ENCODE measurements at regions not wholly inside any gene's neighbourhood (a gene's known extent, or its start where the extent isn't known, plus 50 kb on each side); places are given as distances from the start of the nearest gene placed in this dataset.
A peak's percentile ranks its signal among the peaks of the same experiment; 100 is the strongest.

DNA sequence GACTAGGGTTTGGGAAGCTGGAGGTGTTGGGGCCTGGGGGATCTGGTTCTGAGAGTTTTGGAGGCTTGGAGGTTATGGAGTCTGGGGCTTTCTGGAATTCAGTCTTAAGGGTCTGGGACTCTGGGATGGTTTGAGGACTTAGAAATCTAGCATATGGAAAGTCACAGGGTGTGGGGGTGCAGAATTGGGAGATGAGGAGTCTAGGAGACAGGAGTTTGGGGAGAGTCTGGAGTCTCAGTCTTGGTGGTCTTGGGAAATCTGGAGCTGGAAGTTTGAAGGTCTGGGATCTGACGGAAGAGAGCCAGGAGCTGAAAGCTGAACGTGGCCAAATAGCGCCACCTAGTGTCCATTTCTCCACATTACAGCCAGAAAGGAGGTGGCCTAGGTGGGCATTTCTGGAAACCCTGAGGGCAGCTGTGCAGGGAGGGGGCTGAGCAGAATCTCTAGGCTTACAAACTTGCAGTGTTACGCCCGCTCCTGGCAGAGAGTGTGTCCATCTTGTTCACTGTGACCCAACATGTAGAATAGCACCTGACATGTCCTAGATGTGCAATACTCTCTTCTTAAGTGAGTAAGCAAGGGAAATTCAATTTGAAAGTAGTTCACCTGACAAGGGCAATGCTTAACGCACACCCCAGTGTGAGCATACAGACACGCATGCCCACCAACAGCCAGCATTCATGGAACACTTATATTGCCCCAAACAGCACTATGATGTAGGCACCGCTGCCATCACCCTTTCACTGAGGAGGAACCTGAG lies 204.8 kb downstream of the TFCP2L1 start:
- TF ChIP-seq, protein P1, sequence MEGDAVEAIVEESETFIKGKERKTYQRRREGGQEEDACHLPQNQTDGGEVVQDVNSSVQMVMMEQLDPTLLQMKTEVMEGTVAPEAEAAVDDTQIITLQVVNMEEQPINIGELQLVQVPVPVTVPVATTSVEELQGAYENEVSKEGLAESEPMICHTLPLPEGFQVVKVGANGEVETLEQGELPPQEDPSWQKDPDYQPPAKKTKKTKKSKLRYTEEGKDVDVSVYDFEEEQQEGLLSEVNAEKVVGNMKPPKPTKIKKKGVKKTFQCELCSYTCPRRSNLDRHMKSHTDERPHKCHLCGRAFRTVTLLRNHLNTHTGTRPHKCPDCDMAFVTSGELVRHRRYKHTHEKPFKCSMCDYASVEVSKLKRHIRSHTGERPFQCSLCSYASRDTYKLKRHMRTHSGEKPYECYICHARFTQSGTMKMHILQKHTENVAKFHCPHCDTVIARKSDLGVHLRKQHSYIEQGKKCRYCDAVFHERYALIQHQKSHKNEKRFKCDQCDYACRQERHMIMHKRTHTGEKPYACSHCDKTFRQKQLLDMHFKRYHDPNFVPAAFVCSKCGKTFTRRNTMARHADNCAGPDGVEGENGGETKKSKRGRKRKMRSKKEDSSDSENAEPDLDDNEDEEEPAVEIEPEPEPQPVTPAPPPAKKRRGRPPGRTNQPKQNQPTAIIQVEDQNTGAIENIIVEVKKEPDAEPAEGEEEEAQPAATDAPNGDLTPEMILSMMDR (IDR thresholded peaks at IDR 0.05; ENCODE audit: extremely low read depth, insufficient read depth, missing control alignments), result peak; percentile 89
- in situ Hi-C loops (cut with MboI; ENCODE audit: low pct_unique_long_range_greater_than_20kb, low sequenced_read_pairs, unreplicated experiment), result loop anchor here (25.0 kb wide), 2 partner anchors 257 to 393 kb away; no protein-coding TSS in a partner anchor
- DNase-seq (ENCODE audit: low spot score), result peak; percentile 69

DNA sequence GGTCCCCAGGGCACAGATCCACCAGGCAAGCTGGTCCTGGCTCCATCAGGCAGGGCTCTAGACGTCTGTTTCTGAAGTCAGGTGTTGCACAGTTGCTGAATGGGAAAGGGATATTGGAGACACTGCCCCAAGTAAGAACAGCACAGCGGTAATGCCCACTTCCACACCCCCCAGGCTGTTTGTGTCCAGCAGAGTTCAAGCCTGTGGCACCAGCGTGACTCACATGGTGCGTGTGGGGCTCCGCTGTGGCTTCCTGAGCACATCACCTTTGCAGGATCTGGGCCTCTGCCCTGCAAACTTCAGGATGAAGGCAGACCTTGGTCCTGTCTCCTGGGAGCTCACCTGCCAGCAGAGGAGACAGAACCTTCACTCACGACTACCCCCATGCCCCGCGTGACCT lies 203.3 kb downstream of the TFCP2L1 start:
- TF ChIP-seq, protein P1 (IDR thresholded peaks at IDR 0.05; ENCODE audit: extremely low read depth, insufficient read depth, missing control alignments), result no peak
- no peak for DNase-seq (ENCODE audit: low spot score)
- in situ Hi-C loops (cut with MboI; ENCODE audit: low pct_unique_long_range_greater_than_20kb, low sequenced_read_pairs, unreplicated experiment), result loop anchor here (25.0 kb wide), 2 partner anchors 256 to 394 kb away; no protein-coding TSS in a partner anchor

DNA sequence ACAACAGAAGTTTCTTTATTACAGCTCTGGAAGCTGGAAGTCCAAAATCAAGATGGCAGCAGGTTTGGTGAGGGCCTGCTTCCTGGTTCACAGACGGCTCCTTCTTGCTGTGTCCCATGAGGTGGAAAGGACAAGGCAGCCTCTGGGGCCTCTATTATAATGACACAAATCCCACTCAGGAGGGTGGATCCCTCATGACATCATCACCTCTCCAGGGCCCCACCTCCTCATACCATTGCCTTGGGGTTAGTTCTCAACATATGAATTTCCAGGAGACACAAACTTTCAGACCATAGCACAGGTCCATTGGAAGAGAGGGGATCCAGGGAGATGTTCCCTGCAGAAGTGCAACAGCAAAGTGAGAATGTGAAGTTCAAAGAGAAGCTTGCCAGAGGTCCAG lies 202.8 kb downstream of the TFCP2L1 start:
- TF ChIP-seq, protein P1 (IDR thresholded peaks at IDR 0.05; ENCODE audit: extremely low read depth, insufficient read depth, missing control alignments), result no peak
- DNase-seq (ENCODE audit: low spot score), result no peak
- in situ Hi-C loops (cut with MboI; ENCODE audit: low pct_unique_long_range_greater_than_20kb, low sequenced_read_pairs, unreplicated experiment), result loop anchor here (25.0 kb wide), 2 partner anchors 255 to 395 kb away; no protein-coding TSS in a partner anchor

DNA sequence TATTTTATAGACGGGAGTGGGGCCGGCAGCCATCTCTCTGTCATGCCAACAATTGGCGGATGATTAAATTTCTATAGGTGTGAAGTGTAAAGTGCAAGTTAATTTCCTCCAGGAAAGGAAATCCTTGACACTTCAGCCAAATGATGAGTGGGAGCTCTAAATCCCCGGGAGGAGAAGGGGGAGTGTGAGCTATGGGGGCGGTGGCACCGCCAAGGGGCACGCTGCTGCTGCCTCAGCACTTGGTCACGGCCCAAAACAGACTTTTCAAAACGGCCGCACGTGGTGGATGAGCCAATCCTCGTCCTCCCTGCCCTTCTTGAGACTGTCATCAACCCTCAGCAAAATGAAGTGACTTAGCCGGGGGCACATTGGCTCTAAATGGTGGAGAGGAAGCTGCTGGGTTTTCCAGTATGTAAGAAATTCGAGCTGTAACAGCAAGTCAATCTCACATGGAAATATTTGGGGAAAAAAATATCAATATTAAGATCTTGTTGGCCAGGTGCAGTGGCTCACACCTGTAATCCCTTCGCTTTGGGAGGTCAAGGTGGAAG lies 200.8 kb downstream of the TFCP2L1 start:
- TF ChIP-seq, protein P1 (IDR thresholded peaks at IDR 0.05; ENCODE audit: extremely low read depth, insufficient read depth, missing control alignments), result no peak
- DNase-seq (ENCODE audit: low spot score), result no peak
- in situ Hi-C loops (cut with MboI; ENCODE audit: low pct_unique_long_range_greater_than_20kb, low sequenced_read_pairs, unreplicated experiment), result loop anchor here (25.0 kb wide), 2 partner anchors 253 to 397 kb away; no protein-coding TSS in a partner anchor

DNA sequence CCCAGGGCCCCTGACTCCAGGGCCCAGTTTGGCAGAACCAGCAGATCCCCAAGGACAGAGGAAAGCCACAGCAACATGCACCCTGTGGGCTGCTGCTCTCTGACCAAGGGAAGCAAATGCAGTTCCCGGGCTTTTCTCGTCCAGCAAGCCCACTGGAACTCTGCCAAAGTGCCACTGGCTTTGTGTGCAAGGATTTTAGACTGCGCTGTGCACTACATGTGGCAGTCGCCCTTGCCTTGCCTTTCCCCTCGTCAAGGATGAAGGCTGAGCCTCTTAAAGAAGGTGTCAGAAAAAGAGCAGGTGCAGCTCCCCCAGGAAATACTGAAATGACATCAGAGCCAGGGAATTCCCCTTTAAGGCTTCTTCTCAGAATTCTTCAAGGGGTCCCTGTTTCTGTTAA lies 199.2 kb downstream of the TFCP2L1 start:
- in situ Hi-C loops (cut with MboI; ENCODE audit: low pct_unique_long_range_greater_than_20kb, low sequenced_read_pairs, unreplicated experiment), result loop anchor here (25.0 kb wide), 2 partner anchors 252 to 398 kb away; no protein-coding TSS in a partner anchor
- TF ChIP-seq, protein P1 (IDR thresholded peaks at IDR 0.05; ENCODE audit: extremely low read depth, insufficient read depth, missing control alignments), result no peak
- DNase-seq (ENCODE audit: low spot score), result no peak

DNA sequence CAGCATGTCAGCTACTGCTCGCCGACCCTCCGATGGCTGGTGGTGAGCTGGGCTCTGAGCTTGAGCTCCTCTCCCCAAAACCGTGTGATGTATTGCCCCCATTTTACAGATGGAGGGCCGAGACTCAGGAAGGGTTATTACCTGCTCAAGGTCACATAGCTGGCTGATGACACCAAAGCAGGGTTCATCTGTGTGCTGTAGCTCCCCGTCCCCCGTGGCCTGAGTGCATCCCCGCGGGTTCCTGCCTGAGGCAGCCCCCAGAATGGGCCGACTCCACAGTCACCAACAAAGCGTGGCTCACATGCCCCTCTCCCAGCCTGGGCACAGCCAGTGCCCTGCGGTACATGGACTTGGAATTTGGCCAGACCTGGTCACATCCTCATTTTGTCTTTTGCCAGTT lies 198.6 kb downstream of the TFCP2L1 start:
- TF ChIP-seq, protein P1 (IDR thresholded peaks at IDR 0.05; ENCODE audit: extremely low read depth, insufficient read depth, missing control alignments), result no peak
- in situ Hi-C loops (cut with MboI; ENCODE audit: low pct_unique_long_range_greater_than_20kb, low sequenced_read_pairs, unreplicated experiment), result loop anchor here (25.0 kb wide), 2 partner anchors 251 to 399 kb away; no protein-coding TSS in a partner anchor
- no peak for DNase-seq (ENCODE audit: low spot score)
